ENCODE measurements at regions not wholly inside any gene's neighbourhood (a gene's known extent, or its start where the extent isn't known, plus 50 kb on each side); places are given as distances from the start of the nearest gene placed in this dataset.

- no peak for TF ChIP-seq ATF3 (IDR thresholded peaks at IDR 0.05)
- no peak for TF ChIP-seq CTCF (IDR thresholded peaks at IDR 0.05; ENCODE audit: low read depth, low read length, missing input control)
- no peak for TF ChIP-seq RAD21 (IDR thresholded peaks at IDR 0.05)
- TF ChIP-seq SP1 (IDR thresholded peaks at IDR 0.05): no peak
These were observed 92.6 kb upstream of the RFC3 start for GRCh38 chr13:33725340-33725739.
